ENCODE measurements at regions not wholly inside any gene's neighbourhood (a gene's known extent, or its start where the extent isn't known, plus 50 kb on each side); places are given as distances from the start of the nearest gene placed in this dataset.

GRCh38 chr12:43109631-43110345, 442.2 kb downstream of the ADAMTS20 start:
- Histone ChIP-seq H3K27me3 (ENCODE audit: insufficient read depth, poor library complexity, severe bottlenecking) (no peaks in the 10 kb centered on the region), H3K27ac (replicated peaks) (no peak overlapping the region), H3K4me3 (replicated peaks; ENCODE audit: insufficient read depth, low read length) (no peak overlapping the region)
- TF ChIP-seq GABPA (IDR thresholded peaks at IDR 0.05; ENCODE audit: low read depth) = no peak
- no peak for TF ChIP-seq REST (IDR thresholded peaks at IDR 0.05; ENCODE audit: insufficient replicate concordance, low read depth)
- no peak for TF ChIP-seq POLR2AphosphoS5 (IDR thresholded peaks at IDR 0.05; ENCODE audit: low read depth)
- no peak for TF ChIP-seq CTCF (IDR thresholded peaks at IDR 0.05; ENCODE audit: insufficient read depth, low read length)
- peak; percentile 27; the same call in 1 of the 2 replicates for TF ChIP-seq SPI1 (IDR thresholded peaks at IDR 0.05; ENCODE audit: borderline replicate concordance, low read depth)
- DNase-seq (ENCODE audit: low read depth in 1 of 2, low spot score in 1 of 2) = no peak

- no peak for DNase-seq (ENCODE audit: low read depth in 1 of 2, low spot score in 1 of 2)
- TF ChIP-seq POLR2AphosphoS5 (IDR thresholded peaks at IDR 0.05; ENCODE audit: low read depth) (no peak), SPI1 (IDR thresholded peaks at IDR 0.05; ENCODE audit: borderline replicate concordance, low read depth) (no peak), GABPA (IDR thresholded peaks at IDR 0.05; ENCODE audit: low read depth) (no peak)
- no peak overlapping the region for H3K4me3 ChIP-seq (replicated peaks; ENCODE audit: insufficient read depth, low read length)
- H3K27me3 ChIP-seq (ENCODE audit: insufficient read depth, poor library complexity, severe bottlenecking) = no peaks in the 10 kb centered on the region
- no peak overlapping the region for H3K27ac ChIP-seq (replicated peaks)
These were observed 443.3 kb downstream of the ADAMTS20 start for GRCh38 chr12:43108656-43109055.

- TF ChIP-seq POLR2AphosphoS5 (IDR thresholded peaks at IDR 0.05; ENCODE audit: low read depth) (no peak), GABPA (IDR thresholded peaks at IDR 0.05; ENCODE audit: low read depth) (no peak), CTCF (IDR thresholded peaks at IDR 0.05; ENCODE audit: insufficient read depth, low read length) (no peak), REST (IDR thresholded peaks at IDR 0.05; ENCODE audit: insufficient replicate concordance, low read depth) (no peak), SPI1 (IDR thresholded peaks at IDR 0.05; ENCODE audit: borderline replicate concordance, low read depth) (no peak)
- no peak overlapping the region for H3K4me3 ChIP-seq (replicated peaks; ENCODE audit: insufficient read depth, low read length)
- no peaks in the 10 kb centered on the region for H3K27me3 ChIP-seq (ENCODE audit: insufficient read depth, poor library complexity, severe bottlenecking)
- no peak overlapping the region for H3K27ac ChIP-seq (replicated peaks)
- DNase-seq (ENCODE audit: low read depth in 1 of 2, low spot score in 1 of 2) = no peak
These were observed 444.8 kb downstream of the ADAMTS20 start for GRCh38 chr12:43107026-43107775.

GRCh38 chr12:43106355-43106754, 445.6 kb downstream of the ADAMTS20 start:
- Histone ChIP-seq H3K27me3 (ENCODE audit: insufficient read depth, poor library complexity, severe bottlenecking) (no peaks in the 10 kb centered on the region), H3K27ac (replicated peaks) (no peak overlapping the region), H3K4me3 (replicated peaks; ENCODE audit: insufficient read depth, low read length) (no peak overlapping the region)
- TF ChIP-seq POLR2AphosphoS5 (IDR thresholded peaks at IDR 0.05; ENCODE audit: low read depth) (no peak), GABPA (IDR thresholded peaks at IDR 0.05; ENCODE audit: low read depth) (no peak), CTCF (IDR thresholded peaks at IDR 0.05; ENCODE audit: insufficient read depth, low read length) (no peak), REST (IDR thresholded peaks at IDR 0.05; ENCODE audit: insufficient replicate concordance, low read depth) (no peak), SPI1 (IDR thresholded peaks at IDR 0.05; ENCODE audit: borderline replicate concordance, low read depth) (no peak)
- DNase-seq (ENCODE audit: low read depth in 1 of 2, low spot score in 1 of 2) = no peak

All from HL-60 (cell line).